GM12878 (cell line): ENCODE measurements at regions not wholly inside any gene's neighbourhood (a gene's known extent, or its start where the extent isn't known, plus 50 kb on each side); places are given as distances from the start of the nearest gene placed in this dataset.

ENCODE experiments used
- ATAC-seq: fragments of 200-7000 bp; cut with Tn5 transposase; 3 replicates; pipeline ENCODE4 v1.9.1; 2020; ENCODE audit warnings: mild to moderate bottlenecking, moderate library complexity
- BruUV-seq: library from RNA; stranded (reverse); fragments of 400-500 nt; replicated peaks from 2 replicates; lab custom pipeline; 2021; lab: Mats Ljungman, UMichigan
- CTCF ChIA-PET: fragments of 300-600 bp; sonication (Branson Sonifier 250); formaldehyde crosslinking; extraction: SDS; loops from one replicate; lab custom pipeline; 2021; ENCODE audit warnings: inconsistent platforms; lab: Yijun Ruan, JAX
- POLR2A ChIA-PET: fragments of 350-600 bp; formaldehyde crosslinking; extraction: SDS; loops from one replicate; lab custom pipeline; 2021; ENCODE audit warnings: inconsistent platforms; lab: Charles Lee
- RAD21 ChIA-PET: fragments of 300-600 bp; sonication (Branson Sonifier 250); formaldehyde crosslinking; loops from one replicate; lab custom pipeline; 2023; ENCODE audit warnings: antibody characterized with exemption; ENCODE audit not compliant: unreplicated experiment; lab: Charles Lee
- SMC1A ChIA-PET: fragments of 300-600 bp; sonication (Branson Sonifier 250); formaldehyde crosslinking; loops from one replicate; lab custom pipeline; 2023; ENCODE audit not compliant: unreplicated experiment, uncharacterized antibody; lab: Charles Lee
- DNase-seq: peaks from one replicate; pipeline ENCODE4 v3.0.0-alpha.2; 2011; ENCODE audit warnings: low read depth, low spot score
- FAIRE-seq: peaks from 3 replicates; lab custom pipeline; 2011; peaks lifted over from hg19 to GRCh38; lab: Jason Lieb, UNC
- H2AFZ ChIP-seq: 2 replicates; pipeline ENCODE4 v1.6.0; 2011; ENCODE audit warnings: low read depth, low read length, control low read depth; ENCODE audit not compliant: control insufficient read depth
- H3K27ac ChIP-seq: 2 replicates; pipeline ENCODE4 v1.5.1; 2011; ENCODE audit warnings: control low read depth; ENCODE audit not compliant: control insufficient read depth, insufficient read depth
- H3K27me3 ChIP-seq, 2 experiments: replicated peaks in 1 of 2; 2 replicates each; pipeline versions ENCODE4 v1.6.0 to v1.6.1; 2011; ENCODE audit warnings: low read length in 1 of 2; ENCODE audit not compliant: control insufficient read depth in 2 of 2, insufficient read depth in 2 of 2
- H3K36me3 ChIP-seq, 2 experiments: 2 replicates each; pipeline ENCODE4 v1.5.1; 2011; ENCODE audit warnings: low read length in 1 of 2; ENCODE audit not compliant: control insufficient read depth in 2 of 2, insufficient read depth in 2 of 2
- H3K4me1 ChIP-seq: 2 replicates; pipeline ENCODE4 v1.6.1; 2011; ENCODE audit warnings: mild to moderate bottlenecking, low read length, moderate library complexity, mixed read lengths; ENCODE audit not compliant: control insufficient read depth, insufficient read depth
- H3K4me2 ChIP-seq: 2 replicates; pipeline ENCODE4 v1.6.0; 2011; ENCODE audit warnings: control low read depth; ENCODE audit not compliant: control insufficient read depth, insufficient read depth
- H3K4me3 ChIP-seq: fragments of 200-600 bp; sonication (generic); 2 replicates; pipeline ENCODE4 v1.5.1; 2016
- H3K79me2 ChIP-seq: 2 replicates; pipeline ENCODE4 v1.6.0; 2011; ENCODE audit warnings: low read length; ENCODE audit not compliant: control insufficient read depth, insufficient read depth
- H3K9ac ChIP-seq: 2 replicates; pipeline ENCODE4 v1.8.0; 2011; ENCODE audit warnings: low read length, control low read depth, mixed read lengths; ENCODE audit not compliant: control insufficient read depth, insufficient read depth
- H3K9me3 ChIP-seq: replicated peaks from 3 replicates; pipeline ENCODE4 v1.5.1; 2011; ENCODE audit warnings: mild to moderate bottlenecking, low read length; ENCODE audit not compliant: control insufficient read depth, insufficient read depth
- H4K20me1 ChIP-seq: 2 replicates; pipeline ENCODE4 v1.6.0; 2011; ENCODE audit not compliant: control insufficient read depth, insufficient read depth
- ATF2 ChIP-seq: IDR thresholded peaks from 2 replicates; pipeline ENCODE4 v1.6.1; 2012; ENCODE audit warnings: low read length, inconsistent platforms
- CHD1 ChIP-seq: IDR thresholded peaks from 2 replicates; pipeline ENCODE4 v1.6.1; 2012; ENCODE audit warnings: low read depth, low read length, improper control_type of control experiment
- ETV6 ChIP-seq, 2 experiments: fragments of 450-650 bp in 1 of 2; IDR thresholded peaks in 1 of 2; conservative IDR thresholded peaks in 1 of 2; 2 replicates each; pipeline ENCODE4 v1.6.1; 2014; ENCODE audit warnings: antibody characterized with exemption in 1 of 2, borderline replicate concordance in 1 of 2, low read depth in 1 of 2, mild to moderate bottlenecking in 1 of 2, moderate library complexity in 1 of 2
- POU2F2 ChIP-seq: IDR thresholded peaks from 3 replicates; pipeline ENCODE4 v1.6.1; 2011; ENCODE audit warnings: low read depth, mild to moderate bottlenecking, low read length, borderline replicate concordance
- SMAD5 ChIP-seq: IDR thresholded peaks from 2 replicates; pipeline ENCODE4 v1.6.1; 2016; ENCODE audit warnings: antibody characterized with exemption, low read depth
- TAF1 ChIP-seq: IDR thresholded peaks from 2 replicates; pipeline ENCODE4 v1.6.1; 2011; ENCODE audit warnings: mild to moderate bottlenecking, low read depth, low read length, borderline replicate concordance
- YY1 ChIP-seq: IDR thresholded peaks from 2 replicates; pipeline ENCODE4 v1.6.1; 2011; ENCODE audit warnings: low read depth, mild to moderate bottlenecking, low read length
- ZNF687 ChIP-seq: fragments of 450-650 bp; IDR thresholded peaks from 2 replicates; pipeline ENCODE4 v1.6.1; 2017; ENCODE audit warnings: mild to moderate bottlenecking, moderate library complexity
- in situ Hi-C: fragments of 300-500 bp; cut with MboI; formaldehyde crosslinking; loops from 9 replicates; pipeline ENCODE4 v1.14.3; 2018; ENCODE audit warnings: mixed read lengths
- intact Hi-C: fragments of 100-400 bp; cut with micrococcal nuclease; formaldehyde crosslinking; loops from one replicate; pipeline ENCODE4 v1.14.2; 2022; ENCODE audit not compliant: unreplicated experiment

- in situ Hi-C loops (no loop called here), intact Hi-C loops (no loop called here)
- ChIA-PET POLR2A (interaction anchor here (0.8 to 1.1 kb wide), 2 partner anchors 8 to 136 kb away, joined by 3 to 5 read pairs; no protein-coding TSS in a partner anchor), SMC1A (interaction anchor here (1.1 to 2.9 kb wide), 6 partner anchors 9 to 146 kb away, joined by 3 to 15 read pairs (median 8); no protein-coding TSS in a partner anchor), CTCF (interaction anchor here (1.2 to 2.8 kb wide), 3 partner anchors 8 to 88 kb away, joined by 4 to 8 read pairs (median 7); no protein-coding TSS in a partner anchor), RAD21 (interaction anchor here (1.6 to 2.4 kb wide), 2 partner anchors 8 to 88 kb away, joined by 4 to 13 read pairs; no protein-coding TSS in a partner anchor)
- no peaks in the 10 kb centered on the region; the same call in 2 of the 3 replicates for H3K9me3 ChIP-seq
- ATAC-seq (no peak), FAIRE-seq (no peak), DNase-seq (no peak)
- no peak overlapping the region for H3K27ac ChIP-seq
- H3K27me3 ChIP-seq, result no peaks in the 10 kb centered on the region
- BruUV-seq, result no TSS peak
- TF ChIP-seq POU2F2, result no peak
- no peak for TF ChIP-seq ZNF687
- TF ChIP-seq YY1, result no peak
- no peak for TF ChIP-seq ETV6 (conservative IDR thresholded peaks at IDR 0.05 in 1 of 2, IDR thresholded peaks at IDR 0.05 in 1 of 2; ENCODE audit: borderline replicate concordance in 1 of 2, low read depth in 1 of 2)
- no peak for TF ChIP-seq TAF1
- TF ChIP-seq CHD1, result no peak
- no peak for TF ChIP-seq SMAD5
- no peak for TF ChIP-seq ATF2
- no peak overlapping the region for H2AFZ ChIP-seq
- no peak overlapping the region for H3K4me2 ChIP-seq
- no peaks in the 10 kb centered on the region for H3K79me2 ChIP-seq
- H3K36me3 ChIP-seq, result no peaks in the 10 kb centered on the region
- H3K4me1 ChIP-seq, result no peaks in the 10 kb centered on the region
- no peaks in the 10 kb centered on the region for H4K20me1 ChIP-seq
- no peak overlapping the region for H3K4me3 ChIP-seq
- H3K9ac ChIP-seq, result no peak overlapping the region
Observed at GRCh38 chr14:45721472-45721871, 468.5 kb upstream of the MIS18BP1 start.
